ENCODE measurements at regions not wholly inside any gene's neighbourhood (a gene's known extent, or its start where the extent isn't known, plus 50 kb on each side); places are given as distances from the start of the nearest gene placed in this dataset.
"Not testable (repeated sequence)": the region's sequence is repeated elsewhere in the genome, so short reads cannot be mapped to it uniquely, and the experiment has no call there.

GRCh38 chr10:118805146-118805545, 50.4 kb upstream of the CACUL1 start:
- no peak overlapping the region for H3K4me3 ChIP-seq (ENCODE audit: low read depth, low read length)
- DNase-seq (ENCODE audit: low read depth) = no peak

GRCh38 chr10:118807512-118808305, 52.9 kb upstream of the CACUL1 start:
- DNase-seq (ENCODE audit: low read depth) = no peak
- no peak overlapping the region for H3K4me3 ChIP-seq (ENCODE audit: low read depth, low read length)

GRCh38 chr10:118808601-118809356, 54.0 kb upstream of the CACUL1 start:
- H3K4me3 ChIP-seq (ENCODE audit: low read depth, low read length) = no peak overlapping the region
- DNase-seq (ENCODE audit: low read depth) = no peak

GRCh38 chr10:118809357-118810220, 54.8 kb upstream of the CACUL1 start:
- DNase-seq (ENCODE audit: low read depth) = no peak
- no peak overlapping the region for H3K4me3 ChIP-seq (ENCODE audit: low read depth, low read length)

GRCh38 chr10:118810796-118811505, 56.2 kb upstream of the CACUL1 start:
- H3K4me3 ChIP-seq (ENCODE audit: low read depth, low read length) = no peak overlapping the region
- no peak for DNase-seq (ENCODE audit: low read depth)

- no peak overlapping the region for H3K4me3 ChIP-seq (ENCODE audit: low read depth, low read length)
- no peak for DNase-seq (ENCODE audit: low read depth)
These were observed 57.1 kb upstream of the CACUL1 start for GRCh38 chr10:118811675-118812392.

- no peak for DNase-seq (ENCODE audit: low read depth)
- no peak overlapping the region for H3K4me3 ChIP-seq (ENCODE audit: low read depth, low read length)
These were observed 57.6 kb upstream of the CACUL1 start for GRCh38 chr10:118812393-118812740.

GRCh38 chr10:118813001-118813400, 58.2 kb upstream of the CACUL1 start:
- H3K4me3 ChIP-seq (ENCODE audit: low read depth, low read length); DNase-seq (ENCODE audit: low read depth): not testable (repeated sequence)

- H3K4me3 ChIP-seq (ENCODE audit: low read depth, low read length) = no peak overlapping the region
- no peak for DNase-seq (ENCODE audit: low read depth)
These were observed 61.9 kb upstream of the CACUL1 start for GRCh38 chr10:118816471-118817168.

- H3K4me3 ChIP-seq (ENCODE audit: low read depth, low read length) = no peak overlapping the region
- no peak for DNase-seq (ENCODE audit: low read depth)
These were observed 62.7 kb upstream of the CACUL1 start for GRCh38 chr10:118817328-118818068.

- no peak overlapping the region for H3K4me3 ChIP-seq (ENCODE audit: low read depth, low read length)
- no peak for DNase-seq (ENCODE audit: low read depth)
These were observed 64.0 kb upstream of the CACUL1 start for GRCh38 chr10:118818621-118819221.

- H3K4me3 ChIP-seq (ENCODE audit: low read depth, low read length) = no peak overlapping the region
- DNase-seq (ENCODE audit: low read depth) = no peak
These were observed 65.8 kb upstream of the CACUL1 start for GRCh38 chr10:118820326-118821116.

GRCh38 chr10:118823256-118823907, 68.6 kb upstream of the CACUL1 start:
- H3K4me3 ChIP-seq (ENCODE audit: low read depth, low read length) = no peak overlapping the region
- no peak for DNase-seq (ENCODE audit: low read depth)

- no peak for DNase-seq (ENCODE audit: low read depth)
- H3K4me3 ChIP-seq (ENCODE audit: low read depth, low read length) = no peak overlapping the region
These were observed 72.3 kb upstream of the CACUL1 start for GRCh38 chr10:118827053-118827452.

- no peak for DNase-seq (ENCODE audit: low read depth)
- H3K4me3 ChIP-seq (ENCODE audit: low read depth, low read length) = no peak overlapping the region
These were observed 72.8 kb upstream of the CACUL1 start for GRCh38 chr10:118827466-118828155.
